GM12878 (cell line): ENCODE measurements at regions not wholly inside any gene's neighbourhood (a gene's known extent, or its start where the extent isn't known, plus 50 kb on each side); places are given as distances from the start of the nearest gene placed in this dataset.

Experiments used
- ATAC-seq: fragments of 200-7000 bp; cut with Tn5 transposase; 3 replicates; pipeline ENCODE4 v1.9.1; 2020; ENCODE audit warnings: mild to moderate bottlenecking, moderate library complexity
- BruUV-seq: library from RNA; stranded (reverse); fragments of 400-500 nt; replicated peaks from 2 replicates; lab custom pipeline; 2021; lab: Mats Ljungman, UMichigan
- CTCF ChIA-PET: fragments of 300-600 bp; sonication (Branson Sonifier 250); formaldehyde crosslinking; extraction: SDS; loops from one replicate; lab custom pipeline; 2021; ENCODE audit warnings: inconsistent platforms; lab: Yijun Ruan, JAX
- POLR2A ChIA-PET: fragments of 350-600 bp; formaldehyde crosslinking; extraction: SDS; loops from one replicate; lab custom pipeline; 2021; ENCODE audit warnings: inconsistent platforms; lab: Charles Lee
- RAD21 ChIA-PET: fragments of 300-600 bp; sonication (Branson Sonifier 250); formaldehyde crosslinking; loops from one replicate; lab custom pipeline; 2023; ENCODE audit warnings: antibody characterized with exemption; ENCODE audit not compliant: unreplicated experiment; lab: Charles Lee
- SMC1A ChIA-PET: fragments of 300-600 bp; sonication (Branson Sonifier 250); formaldehyde crosslinking; loops from one replicate; lab custom pipeline; 2023; ENCODE audit not compliant: unreplicated experiment, uncharacterized antibody; lab: Charles Lee
- DNase-seq: peaks from one replicate; pipeline ENCODE4 v3.0.0-alpha.2; 2011; ENCODE audit warnings: low read depth, low spot score
- FAIRE-seq: peaks from 3 replicates; lab custom pipeline; 2011; peaks lifted over from hg19 to GRCh38; lab: Jason Lieb, UNC
- H2AFZ ChIP-seq: 2 replicates; pipeline ENCODE4 v1.6.0; 2011; ENCODE audit warnings: low read depth, low read length, control low read depth; ENCODE audit not compliant: control insufficient read depth
- H3K27ac ChIP-seq: 2 replicates; pipeline ENCODE4 v1.5.1; 2011; ENCODE audit warnings: control low read depth; ENCODE audit not compliant: control insufficient read depth, insufficient read depth
- H3K27me3 ChIP-seq, 2 experiments: replicated peaks in 1 of 2; 2 replicates each; pipeline versions ENCODE4 v1.6.0 to v1.6.1; 2011; ENCODE audit warnings: low read length in 1 of 2; ENCODE audit not compliant: control insufficient read depth in 2 of 2, insufficient read depth in 2 of 2
- H3K36me3 ChIP-seq, 2 experiments: 2 replicates each; pipeline ENCODE4 v1.5.1; 2011; ENCODE audit warnings: low read length in 1 of 2; ENCODE audit not compliant: control insufficient read depth in 2 of 2, insufficient read depth in 2 of 2
- H3K4me1 ChIP-seq: 2 replicates; pipeline ENCODE4 v1.6.1; 2011; ENCODE audit warnings: mild to moderate bottlenecking, low read length, moderate library complexity, mixed read lengths; ENCODE audit not compliant: control insufficient read depth, insufficient read depth
- H3K4me2 ChIP-seq: 2 replicates; pipeline ENCODE4 v1.6.0; 2011; ENCODE audit warnings: control low read depth; ENCODE audit not compliant: control insufficient read depth, insufficient read depth
- H3K4me3 ChIP-seq: fragments of 200-600 bp; sonication (generic); 2 replicates; pipeline ENCODE4 v1.5.1; 2016
- H3K79me2 ChIP-seq: 2 replicates; pipeline ENCODE4 v1.6.0; 2011; ENCODE audit warnings: low read length; ENCODE audit not compliant: control insufficient read depth, insufficient read depth
- H3K9ac ChIP-seq: 2 replicates; pipeline ENCODE4 v1.8.0; 2011; ENCODE audit warnings: low read length, control low read depth, mixed read lengths; ENCODE audit not compliant: control insufficient read depth, insufficient read depth
- H3K9me3 ChIP-seq: replicated peaks from 3 replicates; pipeline ENCODE4 v1.5.1; 2011; ENCODE audit warnings: mild to moderate bottlenecking, low read length; ENCODE audit not compliant: control insufficient read depth, insufficient read depth
- H4K20me1 ChIP-seq: 2 replicates; pipeline ENCODE4 v1.6.0; 2011; ENCODE audit not compliant: control insufficient read depth, insufficient read depth
- ASH2L ChIP-seq: fragments of 300-600, 200-600 bp; sonication (generic); IDR thresholded peaks from 2 replicates; pipeline ENCODE4 v1.6.1; 2017; ENCODE audit warnings: low read depth, mild to moderate bottlenecking, borderline replicate concordance
- BRCA1 ChIP-seq: IDR thresholded peaks from 2 replicates; pipeline ENCODE4 v1.6.1; 2011; ENCODE audit warnings: low read depth, low read length, improper control_type of control experiment
- CBX5 ChIP-seq: sonication (generic); IDR thresholded peaks from 2 replicates; pipeline ENCODE4 v1.6.1; 2016; ENCODE audit warnings: low read depth, moderate library complexity, mild to moderate bottlenecking, inconsistent platforms
- JUND ChIP-seq: IDR thresholded peaks from 2 replicates; pipeline ENCODE4 v1.6.1; 2012; ENCODE audit warnings: low read depth, mild to moderate bottlenecking, low read length, improper control_type of control experiment, moderate library complexity
- RFX5 ChIP-seq: IDR thresholded peaks from 2 replicates; pipeline ENCODE4 v1.6.1; 2011; ENCODE audit warnings: low read depth, low read length, improper control_type of control experiment
- SPI1 ChIP-seq: IDR thresholded peaks from 2 replicates; pipeline ENCODE4 v1.6.1; 2011; ENCODE audit warnings: low read depth, mild to moderate bottlenecking, low read length, moderate library complexity, borderline replicate concordance; ENCODE audit not compliant: insufficient read depth
- ZNF24 ChIP-seq: fragments of 450-650 bp; IDR thresholded peaks from 2 replicates; pipeline ENCODE4 v1.6.1; 2017; ENCODE audit warnings: antibody characterized with exemption, mild to moderate bottlenecking
- WGBS: methylation state at CpG from one replicate; pipeline ENCODE4 v1.1.6; 2016; ENCODE audit warnings: low lambda C conversion rate; ENCODE audit not compliant: insufficient replicate concordance, insufficient coverage; ENCODE audit errors: missing lambda C conversion rate; 5-methylcytosine and 5-hydroxymethylcytosine counted together
- in situ Hi-C: fragments of 300-500 bp; cut with MboI; formaldehyde crosslinking; loops from 9 replicates; pipeline ENCODE4 v1.14.3; 2018; ENCODE audit warnings: mixed read lengths
- intact Hi-C: fragments of 100-400 bp; cut with micrococcal nuclease; formaldehyde crosslinking; loops from one replicate; pipeline ENCODE4 v1.14.2; 2022; ENCODE audit not compliant: unreplicated experiment
- TF ChIP-seq, protein P1 (sequence below): IDR thresholded peaks from 2 replicates; pipeline ENCODE4 v1.6.1; 2011; ENCODE audit warnings: mild to moderate bottlenecking, low read depth, low read length, moderate library complexity; ENCODE audit not compliant: insufficient replicate concordance
- TF ChIP-seq, protein P2 (sequence below): IDR thresholded peaks from 2 replicates; pipeline ENCODE4 v1.6.1; 2012; ENCODE audit warnings: improper control_type of control experiment, low read depth, low read length; ENCODE audit not compliant: insufficient replicate concordance
- TF ChIP-seq, protein P3 (sequence below): fragments of 450-650 bp; IDR thresholded peaks from 2 replicates; pipeline ENCODE4 v1.6.1; 2016; ENCODE audit warnings: mild to moderate bottlenecking

DNA sequence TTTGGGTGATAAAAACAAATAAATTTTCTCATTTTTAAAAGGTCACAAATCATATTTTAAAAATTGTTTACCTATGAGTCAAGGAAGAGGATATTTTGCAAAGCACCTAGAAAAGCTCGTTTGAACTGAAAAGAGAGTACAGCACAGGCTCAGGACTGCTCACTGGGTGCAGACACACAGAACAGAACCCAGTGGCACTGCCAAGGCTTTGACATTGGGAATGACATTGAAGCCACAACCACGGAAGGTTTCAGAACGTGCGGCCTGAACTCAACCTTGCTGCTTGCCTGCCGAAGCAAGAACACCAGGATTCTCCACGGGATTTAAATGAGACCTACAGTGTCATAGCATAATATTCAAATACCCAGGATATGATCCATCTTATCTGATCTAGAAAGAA lies 597.1 kb upstream of the B3GAT1 start:
- ATAC-seq (no peak), FAIRE-seq (no peak), DNase-seq (no peak)
- Histone ChIP-seq H3K9me3 (no peaks in the 10 kb centered on the region), H3K4me3 (no peak overlapping the region), H3K36me3 (no peaks in the 10 kb centered on the region), H3K79me2 (no peaks in the 10 kb centered on the region), H4K20me1 (no peaks in the 10 kb centered on the region; the same call in 1 of the 2 replicates), H3K4me1 (no peaks in the 10 kb centered on the region), H3K27ac (no peak overlapping the region), H2AFZ (no peak overlapping the region), H3K9ac (no peak overlapping the region), H3K27me3 (no peaks in the 10 kb centered on the region), H3K4me2 (no peak overlapping the region)
- no TSS peak for BruUV-seq
- ChIA-PET RAD21 (no interaction called here), POLR2A (no interaction called here), CTCF (no interaction called here), SMC1A (interaction anchor here (1.4 kb wide), 1 partner anchor 9 kb away, joined by 3 read pairs; no protein-coding TSS in a partner anchor)
- intact Hi-C loops, result no loop called here
- TF ChIP-seq, protein P1, sequence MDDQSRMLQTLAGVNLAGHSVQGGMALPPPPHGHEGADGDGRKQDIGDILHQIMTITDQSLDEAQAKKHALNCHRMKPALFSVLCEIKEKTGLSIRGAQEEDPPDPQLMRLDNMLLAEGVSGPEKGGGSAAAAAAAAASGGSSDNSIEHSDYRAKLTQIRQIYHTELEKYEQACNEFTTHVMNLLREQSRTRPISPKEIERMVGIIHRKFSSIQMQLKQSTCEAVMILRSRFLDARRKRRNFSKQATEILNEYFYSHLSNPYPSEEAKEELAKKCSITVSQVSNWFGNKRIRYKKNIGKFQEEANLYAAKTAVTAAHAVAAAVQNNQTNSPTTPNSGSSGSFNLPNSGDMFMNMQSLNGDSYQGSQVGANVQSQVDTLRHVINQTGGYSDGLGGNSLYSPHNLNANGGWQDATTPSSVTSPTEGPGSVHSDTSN, result no peak
- TF ChIP-seq ZNF24, result no peak
- no peak for TF ChIP-seq JUND
- TF ChIP-seq RFX5, result no peak
- TF ChIP-seq BRCA1, result no peak
- TF ChIP-seq SPI1, result no peak
- no peak for TF ChIP-seq CBX5
- 16% methylated on average over 6 of the region's 6 CpGs for WGBS
- in situ Hi-C loops, result no loop called here

DNA sequence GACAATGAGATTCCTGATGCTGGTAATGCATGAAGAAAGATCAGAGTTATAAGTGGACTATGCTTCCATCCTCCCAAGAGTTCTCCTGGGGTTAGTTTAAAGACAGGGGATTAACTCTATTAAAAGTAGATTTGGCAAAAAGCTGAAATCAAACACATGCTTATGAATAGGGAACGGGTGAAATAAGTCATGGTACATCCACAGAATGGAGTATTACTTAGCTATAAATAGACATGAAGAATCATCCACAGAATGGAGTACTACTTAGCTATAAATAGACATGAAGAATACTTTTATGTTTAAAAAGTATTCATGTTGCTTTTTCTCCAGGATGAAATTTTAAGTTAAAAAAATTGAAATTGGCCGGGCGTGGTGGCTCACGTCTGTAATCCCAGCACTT lies 596.4 kb upstream of the B3GAT1 start:
- ChIA-PET CTCF (no interaction called here), RAD21 (no interaction called here), SMC1A (interaction anchor here (0.5 to 1.4 kb wide), 3 partner anchors 9 to 98 kb away, joined by 3 read pairs; no protein-coding TSS in a partner anchor), POLR2A (no interaction called here)
- in situ Hi-C loops, result no loop called here
- Histone ChIP-seq H3K27me3 (no peaks in the 10 kb centered on the region), H3K4me3 (no peak overlapping the region), H3K27ac (no peak overlapping the region), H3K36me3 (no peaks in the 10 kb centered on the region), H3K79me2 (no peaks in the 10 kb centered on the region), H2AFZ (no peak overlapping the region), H3K9ac (no peak overlapping the region), H4K20me1 (no peaks in the 10 kb centered on the region; the same call in 1 of the 2 replicates), H3K4me2 (no peak overlapping the region), H3K4me1 (no peaks in the 10 kb centered on the region), H3K9me3 (no peaks in the 10 kb centered on the region)
- BruUV-seq, result no TSS peak
- DNase-seq, result no peak
- no peak for FAIRE-seq
- ATAC-seq, result no peak
- 66% methylated on average over 4 of the region's 4 CpGs for WGBS
- intact Hi-C loops, result no loop called here
- no peak for TF ChIP-seq ASH2L
- TF ChIP-seq, protein P2, sequence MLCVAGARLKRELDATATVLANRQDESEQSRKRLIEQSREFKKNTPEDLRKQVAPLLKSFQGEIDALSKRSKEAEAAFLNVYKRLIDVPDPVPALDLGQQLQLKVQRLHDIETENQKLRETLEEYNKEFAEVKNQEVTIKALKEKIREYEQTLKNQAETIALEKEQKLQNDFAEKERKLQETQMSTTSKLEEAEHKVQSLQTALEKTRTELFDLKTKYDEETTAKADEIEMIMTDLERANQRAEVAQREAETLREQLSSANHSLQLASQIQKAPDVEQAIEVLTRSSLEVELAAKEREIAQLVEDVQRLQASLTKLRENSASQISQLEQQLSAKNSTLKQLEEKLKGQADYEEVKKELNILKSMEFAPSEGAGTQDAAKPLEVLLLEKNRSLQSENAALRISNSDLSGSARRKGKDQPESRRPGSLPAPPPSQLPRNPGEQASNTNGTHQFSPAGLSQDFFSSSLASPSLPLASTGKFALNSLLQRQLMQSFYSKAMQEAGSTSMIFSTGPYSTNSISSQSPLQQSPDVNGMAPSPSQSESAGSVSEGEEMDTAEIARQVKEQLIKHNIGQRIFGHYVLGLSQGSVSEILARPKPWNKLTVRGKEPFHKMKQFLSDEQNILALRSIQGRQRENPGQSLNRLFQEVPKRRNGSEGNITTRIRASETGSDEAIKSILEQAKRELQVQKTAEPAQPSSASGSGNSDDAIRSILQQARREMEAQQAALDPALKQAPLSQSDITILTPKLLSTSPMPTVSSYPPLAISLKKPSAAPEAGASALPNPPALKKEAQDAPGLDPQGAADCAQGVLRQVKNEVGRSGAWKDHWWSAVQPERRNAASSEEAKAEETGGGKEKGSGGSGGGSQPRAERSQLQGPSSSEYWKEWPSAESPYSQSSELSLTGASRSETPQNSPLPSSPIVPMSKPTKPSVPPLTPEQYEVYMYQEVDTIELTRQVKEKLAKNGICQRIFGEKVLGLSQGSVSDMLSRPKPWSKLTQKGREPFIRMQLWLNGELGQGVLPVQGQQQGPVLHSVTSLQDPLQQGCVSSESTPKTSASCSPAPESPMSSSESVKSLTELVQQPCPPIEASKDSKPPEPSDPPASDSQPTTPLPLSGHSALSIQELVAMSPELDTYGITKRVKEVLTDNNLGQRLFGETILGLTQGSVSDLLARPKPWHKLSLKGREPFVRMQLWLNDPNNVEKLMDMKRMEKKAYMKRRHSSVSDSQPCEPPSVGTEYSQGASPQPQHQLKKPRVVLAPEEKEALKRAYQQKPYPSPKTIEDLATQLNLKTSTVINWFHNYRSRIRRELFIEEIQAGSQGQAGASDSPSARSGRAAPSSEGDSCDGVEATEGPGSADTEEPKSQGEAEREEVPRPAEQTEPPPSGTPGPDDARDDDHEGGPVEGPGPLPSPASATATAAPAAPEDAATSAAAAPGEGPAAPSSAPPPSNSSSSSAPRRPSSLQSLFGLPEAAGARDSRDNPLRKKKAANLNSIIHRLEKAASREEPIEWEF, result no peak
- TF ChIP-seq, protein P3, sequence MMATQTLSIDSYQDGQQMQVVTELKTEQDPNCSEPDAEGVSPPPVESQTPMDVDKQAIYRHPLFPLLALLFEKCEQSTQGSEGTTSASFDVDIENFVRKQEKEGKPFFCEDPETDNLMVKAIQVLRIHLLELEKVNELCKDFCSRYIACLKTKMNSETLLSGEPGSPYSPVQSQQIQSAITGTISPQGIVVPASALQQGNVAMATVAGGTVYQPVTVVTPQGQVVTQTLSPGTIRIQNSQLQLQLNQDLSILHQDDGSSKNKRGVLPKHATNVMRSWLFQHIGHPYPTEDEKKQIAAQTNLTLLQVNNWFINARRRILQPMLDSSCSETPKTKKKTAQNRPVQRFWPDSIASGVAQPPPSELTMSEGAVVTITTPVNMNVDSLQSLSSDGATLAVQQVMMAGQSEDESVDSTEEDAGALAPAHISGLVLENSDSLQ, result no peak
